ENCODE measurements at regions not wholly inside any gene's neighbourhood (a gene's known extent, or its start where the extent isn't known, plus 50 kb on each side); places are given as distances from the start of the nearest gene placed in this dataset.
"Not testable (repeated sequence)": the region's sequence is repeated elsewhere in the genome, so short reads cannot be mapped to it uniquely, and the experiment has no call there.

DNA sequence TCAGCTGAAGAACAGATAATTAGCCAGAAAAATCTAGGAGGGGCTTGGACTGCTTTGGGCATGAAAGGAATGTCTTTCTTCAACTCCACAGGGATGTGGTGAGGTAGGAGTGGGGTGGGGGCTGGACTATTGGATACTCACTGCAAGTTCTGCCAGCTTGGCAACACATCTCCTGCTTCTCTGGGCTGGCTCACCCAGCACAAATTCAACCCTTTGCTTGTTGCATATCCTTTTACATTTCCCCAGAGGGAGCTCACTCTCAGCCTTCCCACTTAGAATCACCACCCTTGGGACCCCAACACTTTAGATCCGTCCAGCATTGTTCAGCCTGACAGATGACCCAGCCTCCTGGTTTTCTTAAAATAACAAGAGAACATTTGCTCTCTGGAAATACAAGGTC is 120.6 kb downstream of the KDR start:
- TF ChIP-seq, protein P1, sequence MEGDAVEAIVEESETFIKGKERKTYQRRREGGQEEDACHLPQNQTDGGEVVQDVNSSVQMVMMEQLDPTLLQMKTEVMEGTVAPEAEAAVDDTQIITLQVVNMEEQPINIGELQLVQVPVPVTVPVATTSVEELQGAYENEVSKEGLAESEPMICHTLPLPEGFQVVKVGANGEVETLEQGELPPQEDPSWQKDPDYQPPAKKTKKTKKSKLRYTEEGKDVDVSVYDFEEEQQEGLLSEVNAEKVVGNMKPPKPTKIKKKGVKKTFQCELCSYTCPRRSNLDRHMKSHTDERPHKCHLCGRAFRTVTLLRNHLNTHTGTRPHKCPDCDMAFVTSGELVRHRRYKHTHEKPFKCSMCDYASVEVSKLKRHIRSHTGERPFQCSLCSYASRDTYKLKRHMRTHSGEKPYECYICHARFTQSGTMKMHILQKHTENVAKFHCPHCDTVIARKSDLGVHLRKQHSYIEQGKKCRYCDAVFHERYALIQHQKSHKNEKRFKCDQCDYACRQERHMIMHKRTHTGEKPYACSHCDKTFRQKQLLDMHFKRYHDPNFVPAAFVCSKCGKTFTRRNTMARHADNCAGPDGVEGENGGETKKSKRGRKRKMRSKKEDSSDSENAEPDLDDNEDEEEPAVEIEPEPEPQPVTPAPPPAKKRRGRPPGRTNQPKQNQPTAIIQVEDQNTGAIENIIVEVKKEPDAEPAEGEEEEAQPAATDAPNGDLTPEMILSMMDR (IDR thresholded peaks at IDR 0.05; ENCODE audit: insufficient read depth, low read length, poor library complexity, severe bottlenecking), result no peak
- no peak overlapping the region for H3K4me3 ChIP-seq (replicated peaks; ENCODE audit: low read depth, low read length)
- no peaks in the 10 kb centered on the region for H3K36me3 ChIP-seq (ENCODE audit: control insufficient read depth, insufficient read depth, low read length)
- DNase-seq (ENCODE audit: extremely low read depth, insufficient read length), result no peak
- no peaks in the 10 kb centered on the region for H3K27me3 ChIP-seq (replicated peaks; ENCODE audit: control insufficient read depth, insufficient read depth, low read length)

DNA sequence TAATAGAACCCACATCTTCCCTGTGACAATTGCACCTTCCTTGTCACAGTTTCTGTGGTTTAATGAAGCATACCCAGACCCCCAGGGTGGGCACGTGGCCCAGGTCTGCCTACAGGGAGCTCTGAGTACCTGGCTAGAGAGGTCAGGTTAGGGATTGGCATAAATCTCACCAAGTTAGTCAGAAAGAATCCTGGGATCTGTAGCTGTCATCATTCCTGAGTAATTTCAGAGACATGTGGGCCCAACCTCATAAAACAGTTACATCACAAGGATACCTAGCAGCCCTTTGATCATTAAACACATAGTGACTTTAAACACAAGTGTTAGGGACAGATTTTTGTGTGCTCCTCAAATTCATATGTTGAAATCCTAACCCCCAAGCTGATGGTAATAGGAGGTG is 123.0 kb downstream of the KDR start:
- Histone ChIP-seq H3K36me3 (ENCODE audit: control insufficient read depth, insufficient read depth, low read length) (no peaks in the 10 kb centered on the region), H3K4me3 (replicated peaks; ENCODE audit: low read depth, low read length) (no peak overlapping the region), H3K27me3 (replicated peaks; ENCODE audit: control insufficient read depth, insufficient read depth, low read length) (no peaks in the 10 kb centered on the region)
- TF ChIP-seq, protein P1 (IDR thresholded peaks at IDR 0.05; ENCODE audit: insufficient read depth, low read length, poor library complexity, severe bottlenecking), result no peak
- DNase-seq (ENCODE audit: extremely low read depth, insufficient read length), result no peak

DNA sequence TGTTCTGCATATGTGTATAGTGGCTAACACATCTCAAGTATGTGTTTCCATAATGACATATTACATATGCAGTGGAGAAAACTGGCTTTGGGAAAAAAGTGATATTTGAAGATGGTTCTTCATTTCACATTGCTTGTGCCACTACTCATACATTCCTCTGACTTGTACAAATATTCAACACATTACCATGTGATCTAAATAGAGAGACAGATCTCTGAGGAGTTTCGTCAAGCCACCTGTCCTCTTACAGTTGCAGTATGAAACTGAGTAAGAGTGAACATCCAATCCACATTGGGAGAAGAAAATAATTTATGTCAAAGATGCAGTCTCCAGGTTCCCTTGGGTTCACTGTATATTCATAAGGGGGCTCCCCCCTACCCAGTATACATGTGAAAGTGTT is 123.9 kb downstream of the KDR start:
- Histone ChIP-seq H3K27me3 (replicated peaks; ENCODE audit: control insufficient read depth, insufficient read depth, low read length) (no peaks in the 10 kb centered on the region), H3K36me3 (ENCODE audit: control insufficient read depth, insufficient read depth, low read length) (no peaks in the 10 kb centered on the region), H3K4me3 (replicated peaks; ENCODE audit: low read depth, low read length) (no peak overlapping the region)
- DNase-seq (ENCODE audit: extremely low read depth, insufficient read length), result no peak
- TF ChIP-seq, protein P1 (IDR thresholded peaks at IDR 0.05; ENCODE audit: insufficient read depth, low read length, poor library complexity, severe bottlenecking), result no peak

- TF ChIP-seq, protein P1 (IDR thresholded peaks at IDR 0.05; ENCODE audit: insufficient read depth, low read length, poor library complexity, severe bottlenecking), result no peak
- Histone ChIP-seq H3K4me3 (replicated peaks; ENCODE audit: low read depth, low read length) (no peak overlapping the region), H3K36me3 (ENCODE audit: control insufficient read depth, insufficient read depth, low read length) (no peaks in the 10 kb centered on the region), H3K27me3 (replicated peaks; ENCODE audit: control insufficient read depth, insufficient read depth, low read length) (no peaks in the 10 kb centered on the region)
- no peak for DNase-seq (ENCODE audit: extremely low read depth, insufficient read length)
Observed at GRCh38 chr4:54999003-54999402, 126.4 kb downstream of the KDR start.

DNA sequence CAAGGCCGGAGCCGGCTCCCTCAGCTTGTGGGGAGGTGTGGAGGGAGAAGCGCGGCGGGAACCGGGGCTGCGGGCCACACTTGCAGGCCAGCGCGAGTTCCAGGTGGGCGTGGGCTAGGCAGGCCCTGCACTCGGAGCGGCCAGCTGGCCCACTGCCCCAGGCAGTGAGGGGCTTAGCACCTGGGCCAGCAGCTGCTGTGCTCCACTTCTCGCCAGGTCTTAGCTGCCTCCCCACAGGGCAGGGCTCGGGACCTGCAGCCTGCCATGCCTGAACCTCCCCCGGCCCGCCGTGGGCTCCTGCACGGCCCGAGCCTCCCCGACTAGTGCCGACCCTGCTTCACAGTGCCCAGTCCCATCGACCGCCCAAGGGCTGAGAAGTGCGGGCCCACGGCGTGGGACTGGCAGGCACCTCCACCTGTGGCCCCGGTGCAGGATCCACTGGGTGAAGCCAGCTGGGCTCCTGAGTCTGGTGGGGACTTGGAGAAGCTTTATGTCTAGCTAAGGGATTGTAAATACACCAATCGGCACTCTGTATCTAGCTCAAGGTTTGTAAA is 131.8 kb downstream of the KDR start:
- DNase-seq (ENCODE audit: extremely low read depth, insufficient read length); H3K36me3 ChIP-seq (ENCODE audit: control insufficient read depth, insufficient read depth, low read length); H3K4me3 ChIP-seq (replicated peaks; ENCODE audit: low read depth, low read length); H3K27me3 ChIP-seq (replicated peaks; ENCODE audit: control insufficient read depth, insufficient read depth, low read length): not testable (repeated sequence)

- Histone ChIP-seq H3K27me3 (replicated peaks; ENCODE audit: control insufficient read depth, insufficient read depth, low read length) (no peaks in the 10 kb centered on the region), H3K4me3 (replicated peaks; ENCODE audit: low read depth, low read length) (no peak overlapping the region), H3K36me3 (ENCODE audit: control insufficient read depth, insufficient read depth, low read length) (no peaks in the 10 kb centered on the region)
- TF ChIP-seq, protein P1 (IDR thresholded peaks at IDR 0.05; ENCODE audit: insufficient read depth, low read length, poor library complexity, severe bottlenecking), result no peak
- DNase-seq (ENCODE audit: extremely low read depth, insufficient read length), result no peak
Observed at GRCh38 chr4:54992266-54992665, 133.1 kb downstream of the KDR start.

All from GM06990 (cell line).